ENCODE measurements at regions not wholly inside any gene's neighbourhood (a gene's known extent, or its start where the extent isn't known, plus 50 kb on each side); places are given as distances from the start of the nearest gene placed in this dataset.

DNA sequence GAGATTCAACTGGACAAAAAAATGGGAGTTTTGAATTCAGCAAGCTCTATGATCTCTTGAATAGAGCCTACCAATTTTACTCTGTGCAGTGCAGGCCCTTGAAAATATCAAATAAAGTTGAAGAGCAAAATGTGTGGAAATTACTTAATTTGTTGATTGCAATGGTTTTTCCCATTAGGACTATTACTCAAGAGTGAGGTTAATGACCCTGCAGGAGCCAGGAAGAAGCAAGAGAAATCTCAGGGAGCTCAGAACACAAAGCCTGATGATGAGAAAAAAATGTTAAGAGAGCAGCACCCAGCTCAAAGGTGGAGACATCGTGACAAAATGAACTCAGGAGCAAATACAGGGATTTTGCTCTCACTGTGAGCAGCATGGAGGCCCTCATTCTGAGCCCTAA lies 337.6 kb upstream of the TRIB2 start:
- DNase-seq (ENCODE audit: low read depth in 3 of 3, low spot score in 2 of 3), result no peak

DNA sequence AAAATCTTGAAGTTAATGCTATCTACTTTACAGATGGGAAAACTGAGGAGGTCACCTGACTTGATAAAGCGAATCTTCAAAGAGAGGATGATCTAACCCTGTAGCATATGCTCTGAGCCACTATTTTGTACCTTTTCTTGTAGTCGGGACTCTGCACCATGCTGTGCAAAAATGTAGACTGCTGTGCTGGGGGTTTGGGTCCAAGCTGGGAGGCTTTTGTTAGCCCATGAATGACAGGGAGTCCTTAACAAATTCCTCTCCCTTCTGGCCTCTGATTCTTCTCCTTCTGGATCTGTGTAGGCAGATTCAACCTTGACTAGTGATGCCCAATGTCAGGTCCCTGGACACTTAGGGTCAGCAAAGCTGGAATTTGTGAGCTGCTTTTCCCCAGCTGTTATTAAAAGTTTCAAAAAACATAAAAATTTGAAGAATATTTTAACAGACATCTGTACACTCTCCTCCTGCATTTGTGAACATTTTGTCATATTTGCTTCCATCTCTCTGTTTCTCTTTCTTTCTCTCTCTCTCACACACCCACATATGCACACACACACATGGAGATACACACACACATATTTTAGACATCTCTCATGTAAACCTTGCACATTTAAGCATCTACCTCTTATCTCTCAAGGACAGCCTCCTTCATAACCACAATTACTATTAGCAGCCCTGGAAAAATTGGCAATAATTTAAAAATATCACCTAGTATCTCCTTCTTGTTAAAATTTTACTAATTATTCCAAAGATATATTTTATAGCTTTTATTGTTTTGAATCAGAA lies 335.0 kb upstream of the TRIB2 start:
- no peak for DNase-seq (ENCODE audit: low read depth in 3 of 3, low spot score in 2 of 3)

DNA sequence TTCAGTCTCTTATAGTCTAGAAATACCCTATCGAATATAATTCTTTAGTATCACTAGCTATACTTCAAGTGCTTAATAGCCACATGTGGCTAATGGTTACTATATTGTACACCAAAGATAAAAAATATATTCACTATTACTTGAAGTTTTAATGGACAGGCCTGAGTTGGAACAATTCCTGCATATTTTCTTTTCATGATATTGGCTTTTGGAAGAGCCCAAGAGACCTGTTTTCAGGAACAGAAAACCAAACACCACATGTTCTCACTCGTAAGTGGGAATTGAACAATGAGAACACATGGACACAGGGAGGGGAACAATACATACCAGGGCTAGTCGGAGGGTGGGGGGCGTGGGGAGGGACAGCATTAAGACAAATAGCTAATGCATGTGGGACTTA lies 334.4 kb upstream of the TRIB2 start:
- no peak for DNase-seq (ENCODE audit: low read depth in 3 of 3, low spot score in 2 of 3)

DNA sequence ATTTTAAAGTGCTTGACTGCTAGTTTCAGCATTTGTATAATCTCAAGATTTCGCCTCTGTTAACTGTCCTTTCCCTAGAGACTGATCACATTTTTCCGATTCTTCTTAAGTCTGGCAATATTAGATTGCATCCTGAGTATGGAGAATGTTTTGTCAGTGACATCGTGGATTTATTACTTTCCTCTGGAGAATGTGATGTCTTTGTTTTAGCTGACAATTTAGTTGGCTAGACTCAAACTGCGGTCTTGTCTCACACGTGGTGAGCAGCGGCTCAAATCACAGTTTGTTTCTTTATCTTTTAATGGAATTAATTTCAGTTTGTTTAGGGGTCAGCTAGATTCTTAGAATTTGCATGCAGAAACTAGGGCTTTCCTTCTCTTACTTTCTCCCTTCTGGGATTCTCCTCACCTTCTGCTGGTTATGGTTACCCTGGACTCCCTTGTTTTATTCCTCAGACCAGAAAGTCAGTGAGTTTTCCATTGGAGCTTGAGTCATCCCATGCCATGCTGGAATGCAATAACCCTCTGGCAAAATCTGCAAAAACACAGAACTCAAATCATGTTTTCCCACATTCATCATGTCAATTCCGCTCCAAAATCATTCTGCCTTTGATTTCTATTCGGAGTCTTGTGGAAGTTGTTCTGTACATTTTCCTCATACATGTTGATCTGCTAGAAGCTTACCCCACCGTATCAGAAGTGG lies 327.2 kb upstream of the TRIB2 start:
- no peak for DNase-seq (ENCODE audit: low read depth in 3 of 3, low spot score in 2 of 3)

DNA sequence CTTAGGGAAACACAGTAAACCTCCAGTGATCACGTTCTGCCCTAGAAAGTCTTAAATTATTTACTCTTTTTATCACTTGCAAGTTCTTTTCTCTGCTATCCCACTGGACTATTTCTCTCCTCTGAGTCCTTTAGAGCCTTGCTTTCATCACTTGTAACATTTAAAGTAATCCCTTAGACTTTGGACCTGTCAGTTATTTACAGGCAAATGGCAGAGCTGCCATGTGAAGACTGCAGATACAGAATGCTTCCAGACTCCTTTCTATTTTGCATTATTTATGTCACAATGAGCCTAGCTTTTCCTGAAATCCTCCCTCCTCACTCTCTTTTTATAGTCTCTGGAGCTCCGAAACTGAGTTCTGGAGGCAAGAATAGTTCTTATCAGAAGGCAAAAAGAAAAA lies 325.6 kb upstream of the TRIB2 start:
- no peak for DNase-seq (ENCODE audit: low read depth in 3 of 3, low spot score in 2 of 3)

DNA sequence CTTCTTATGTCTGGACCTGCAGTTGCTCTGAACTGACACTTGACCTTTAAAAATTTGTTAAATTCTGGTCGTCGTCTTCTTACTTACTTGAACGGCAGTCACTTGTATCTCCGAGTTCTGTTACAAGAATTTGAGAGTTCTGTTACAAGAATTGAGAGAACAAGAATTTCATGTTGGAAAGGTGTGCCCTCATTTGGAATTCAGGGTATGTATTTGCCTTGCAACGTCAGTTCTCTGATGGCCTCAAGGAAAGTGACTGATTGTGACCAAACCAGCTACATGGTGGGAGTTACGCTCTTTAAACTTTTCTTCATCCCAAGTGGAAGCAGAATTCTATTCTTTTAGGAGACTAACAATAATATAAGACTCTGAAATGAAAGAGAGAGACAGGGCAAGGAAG lies 320.0 kb upstream of the TRIB2 start:
- DNase-seq (ENCODE audit: low read depth in 3 of 3, low spot score in 2 of 3), result no peak

DNA sequence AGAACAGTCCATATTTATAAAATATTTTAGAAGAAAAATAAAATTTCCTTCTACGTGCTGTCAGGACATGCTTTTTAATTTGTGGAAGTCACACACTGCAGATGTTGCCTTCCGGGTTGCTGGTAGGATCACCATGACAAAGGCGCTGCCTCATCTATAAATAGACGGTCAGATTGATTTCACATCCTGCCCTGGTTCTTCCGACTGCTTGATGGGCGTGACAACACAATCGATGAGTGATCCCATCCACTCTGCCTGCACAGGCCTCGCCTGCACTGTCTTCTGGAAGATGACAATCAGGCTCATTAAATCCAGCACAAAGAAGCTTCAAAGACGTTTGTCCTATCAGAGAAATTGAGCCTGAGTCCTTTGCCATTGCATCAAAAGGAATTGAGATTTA lies 318.9 kb upstream of the TRIB2 start:
- DNase-seq (ENCODE audit: low read depth in 3 of 3, low spot score in 2 of 3), result no peak

DNA sequence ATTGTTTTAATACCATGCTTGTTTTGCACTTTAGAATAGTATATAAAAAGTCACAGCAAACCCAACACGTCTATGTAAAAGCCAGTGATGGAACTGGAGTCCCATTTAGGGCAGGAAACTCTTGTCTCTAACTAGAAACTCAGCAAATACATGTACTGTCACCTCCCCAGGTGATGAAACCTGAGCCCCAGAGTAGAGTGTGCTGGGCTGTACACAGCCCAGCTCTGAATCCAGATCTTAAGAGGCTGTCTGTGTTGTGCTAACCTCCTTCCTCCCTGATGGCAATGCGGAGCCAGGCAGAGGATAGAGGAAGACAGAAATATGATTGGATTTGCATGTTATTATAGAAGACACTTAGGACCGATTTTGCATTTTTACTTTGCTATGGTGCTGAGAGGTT lies 317.5 kb upstream of the TRIB2 start:
- no peak for DNase-seq (ENCODE audit: low read depth in 3 of 3, low spot score in 2 of 3)

DNA sequence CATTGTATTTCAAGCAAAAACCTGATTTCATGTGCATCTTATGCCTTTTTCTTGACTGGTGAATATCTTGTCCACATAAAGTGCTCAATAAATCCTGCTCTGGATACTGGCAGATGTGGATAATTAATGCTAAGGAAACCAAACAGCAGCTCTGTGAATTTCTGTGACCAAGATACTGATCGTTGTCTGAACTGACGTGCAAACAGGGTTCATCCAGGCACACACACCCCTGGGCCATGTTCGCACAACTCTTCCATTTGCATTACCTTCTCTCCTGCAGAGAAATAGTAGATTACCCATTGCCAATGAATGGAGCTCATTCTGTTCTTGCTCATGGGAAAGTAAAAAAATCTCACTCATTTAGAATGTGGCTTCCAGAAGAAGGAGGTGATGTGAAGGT lies 316.2 kb upstream of the TRIB2 start:
- DNase-seq (ENCODE audit: low read depth in 3 of 3, low spot score in 2 of 3), result no peak

DNA sequence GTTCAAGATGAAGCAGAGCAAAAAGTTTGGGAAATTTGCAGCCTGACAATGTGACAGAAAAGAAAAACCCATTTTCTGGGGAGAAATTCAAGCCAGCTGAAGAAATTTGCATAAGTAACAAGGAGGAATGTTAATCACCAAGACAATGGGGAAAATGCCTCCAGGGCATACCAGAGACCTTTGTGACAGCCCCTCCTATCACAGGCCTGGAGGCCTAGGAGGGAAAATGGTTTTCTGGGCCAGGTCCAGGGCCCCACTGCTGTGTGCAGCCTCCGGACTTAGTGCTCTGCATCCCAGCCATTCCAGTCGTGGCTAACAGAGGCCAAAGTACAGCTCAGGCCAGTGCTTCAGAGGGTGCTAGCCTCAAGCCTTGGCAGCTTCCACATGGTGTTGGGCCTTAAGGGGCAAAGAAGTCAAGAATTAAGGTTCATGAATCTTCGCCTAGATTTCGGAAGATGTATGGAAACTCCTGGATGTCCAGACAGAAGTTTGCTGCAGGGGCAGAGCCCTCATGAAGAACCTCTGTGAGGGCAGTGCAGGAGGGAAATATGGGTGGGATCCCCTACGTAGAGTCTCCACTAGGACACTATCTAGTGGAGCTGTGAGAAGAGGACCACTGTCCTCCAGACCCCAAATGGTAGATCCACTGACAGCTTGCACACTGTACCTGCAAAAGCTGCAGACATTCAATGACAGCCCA lies 314.1 kb upstream of the TRIB2 start:
- DNase-seq (ENCODE audit: low read depth in 3 of 3, low spot score in 2 of 3), result no peak

DNA sequence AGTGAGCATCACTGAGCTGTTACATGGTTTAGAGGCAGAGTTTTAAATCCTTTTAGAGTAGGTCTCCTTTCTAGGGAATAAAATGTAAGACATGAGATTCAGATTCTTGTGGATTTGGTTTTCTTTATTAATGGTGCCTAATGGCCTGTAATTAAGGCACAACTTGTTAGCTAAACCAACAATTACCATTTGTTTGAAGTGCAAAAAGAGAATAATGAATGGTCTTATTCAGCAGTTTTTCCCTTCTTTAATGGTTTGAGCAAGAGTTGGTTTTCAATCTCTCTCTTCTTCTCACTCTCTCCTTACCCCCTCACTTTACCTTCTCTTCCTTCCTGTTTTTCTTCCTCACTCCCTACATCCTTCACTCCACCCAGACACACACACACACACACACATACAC lies 312.2 kb upstream of the TRIB2 start:
- no peak for DNase-seq (ENCODE audit: low read depth in 3 of 3, low spot score in 2 of 3)

DNA sequence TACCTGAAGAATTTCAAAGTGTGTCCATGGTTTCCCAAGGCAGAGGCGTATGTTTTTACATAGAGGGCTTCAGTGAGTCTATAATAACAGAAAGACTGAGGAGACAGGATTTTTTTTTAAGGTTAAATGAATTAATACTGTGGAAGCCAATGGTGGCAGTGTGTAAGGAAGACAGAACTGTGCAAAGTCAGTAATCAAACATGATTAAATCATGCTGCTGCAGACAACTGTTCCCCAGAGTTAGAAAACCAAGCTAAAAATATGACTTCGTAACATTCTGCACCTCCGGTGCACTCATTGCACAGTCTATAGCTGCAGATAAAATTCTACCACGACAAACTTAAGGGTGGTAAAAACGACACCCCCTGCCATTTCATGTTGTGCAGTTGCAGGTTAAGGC lies 309.6 kb upstream of the TRIB2 start:
- DNase-seq (ENCODE audit: low read depth in 3 of 3, low spot score in 2 of 3), result no peak

DNA sequence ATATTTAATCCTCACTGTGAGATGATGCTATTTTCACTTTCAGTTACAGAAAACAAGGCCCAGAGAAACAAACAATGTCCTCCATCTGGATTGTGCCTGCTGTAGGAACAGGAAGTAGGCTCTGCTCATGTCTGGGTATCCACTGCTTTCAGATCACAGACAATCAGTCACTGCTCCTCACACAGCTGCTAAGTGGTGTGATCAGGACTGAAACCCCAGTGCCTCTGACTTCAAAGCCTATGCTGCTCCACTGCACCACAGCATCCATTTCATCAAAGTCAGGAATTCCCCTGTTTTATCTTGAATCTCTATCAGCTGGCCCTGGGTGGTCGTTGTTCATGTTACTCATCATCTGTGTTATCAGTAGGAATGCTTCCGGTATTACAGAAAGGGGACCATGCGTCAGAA lies 303.8 kb upstream of the TRIB2 start:
- no peak for DNase-seq (ENCODE audit: low read depth in 3 of 3, low spot score in 2 of 3)

DNA sequence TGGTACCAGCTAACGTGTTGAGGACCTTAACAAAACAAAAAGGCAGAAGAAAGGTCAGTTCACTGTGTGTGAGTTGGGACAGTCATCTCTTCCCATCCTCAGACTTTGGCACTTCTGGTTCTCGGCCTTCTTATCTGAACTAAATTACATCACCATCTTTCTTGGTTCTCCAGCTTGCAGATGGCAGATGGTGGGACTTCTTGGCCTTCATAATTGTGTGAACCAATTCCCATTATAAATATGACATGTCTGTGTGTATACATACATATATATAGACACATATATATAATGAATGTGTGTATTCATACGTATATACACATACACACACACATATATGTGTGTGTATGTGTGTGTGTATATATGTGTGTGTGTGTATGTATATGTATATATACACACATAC lies 301.2 kb upstream of the TRIB2 start:
- DNase-seq (ENCODE audit: low read depth in 3 of 3, low spot score in 2 of 3), result no peak

DNA sequence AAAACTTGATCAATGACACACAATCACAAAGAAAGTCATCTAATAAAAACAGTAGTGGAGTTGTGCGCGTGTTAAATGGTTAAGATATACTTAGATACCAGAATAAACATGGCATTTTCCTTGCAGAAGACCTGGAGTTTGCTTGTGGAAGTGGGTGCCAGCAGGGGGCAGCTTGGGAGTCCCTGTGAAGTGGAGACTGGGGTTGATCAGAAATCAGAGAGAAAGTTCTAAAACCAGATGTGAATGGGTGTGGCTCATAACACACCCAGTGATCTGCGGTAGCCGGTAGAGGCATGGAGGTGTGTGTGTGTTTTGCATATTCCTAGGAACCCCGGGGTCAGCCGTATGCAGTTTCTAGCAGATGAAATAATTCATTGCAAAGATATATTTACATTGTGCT lies 300.1 kb upstream of the TRIB2 start:
- no peak for DNase-seq (ENCODE audit: low read depth in 3 of 3, low spot score in 2 of 3)

DNA sequence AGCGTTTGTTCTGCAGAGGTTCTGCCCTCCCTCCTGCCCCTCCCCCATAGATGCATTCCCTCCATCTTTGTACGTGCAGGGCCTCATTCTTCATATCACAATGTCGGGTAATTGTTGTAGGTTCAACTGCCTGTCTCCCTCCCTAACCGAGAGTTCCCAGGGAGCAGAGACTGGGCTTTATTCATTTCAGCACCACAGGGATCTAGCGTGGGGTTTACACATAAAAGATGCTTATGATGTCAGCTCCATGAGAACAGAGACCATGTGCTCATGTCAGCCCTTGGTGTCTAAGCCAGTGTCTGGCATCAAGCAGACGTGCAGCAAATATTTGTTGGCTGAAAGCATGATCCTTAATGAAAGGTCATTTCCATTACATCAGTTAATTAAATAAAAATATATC lies 298.9 kb upstream of the TRIB2 start:
- DNase-seq (ENCODE audit: low read depth in 3 of 3, low spot score in 2 of 3), result no peak

DNA sequence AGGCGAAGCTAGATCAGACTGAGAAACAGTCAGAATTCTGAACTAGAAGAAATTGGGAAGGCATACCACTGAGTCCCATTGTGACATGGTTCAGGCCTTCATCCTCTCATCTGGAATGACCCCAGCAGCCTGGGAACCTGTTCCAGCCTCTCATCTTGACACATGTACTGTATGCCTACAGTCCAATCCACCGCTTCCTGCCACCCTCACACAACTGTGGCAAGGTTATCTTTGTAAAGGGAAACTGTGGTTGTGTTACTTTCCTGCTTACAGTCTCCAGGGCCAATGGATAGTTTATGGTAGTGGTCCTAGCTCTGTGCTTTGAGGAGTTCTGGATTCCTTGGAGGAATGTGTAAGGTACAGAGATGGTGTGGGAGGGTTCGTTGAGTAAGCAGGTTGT lies 296.9 kb upstream of the TRIB2 start:
- no peak for DNase-seq (ENCODE audit: low read depth in 3 of 3, low spot score in 2 of 3)

DNA sequence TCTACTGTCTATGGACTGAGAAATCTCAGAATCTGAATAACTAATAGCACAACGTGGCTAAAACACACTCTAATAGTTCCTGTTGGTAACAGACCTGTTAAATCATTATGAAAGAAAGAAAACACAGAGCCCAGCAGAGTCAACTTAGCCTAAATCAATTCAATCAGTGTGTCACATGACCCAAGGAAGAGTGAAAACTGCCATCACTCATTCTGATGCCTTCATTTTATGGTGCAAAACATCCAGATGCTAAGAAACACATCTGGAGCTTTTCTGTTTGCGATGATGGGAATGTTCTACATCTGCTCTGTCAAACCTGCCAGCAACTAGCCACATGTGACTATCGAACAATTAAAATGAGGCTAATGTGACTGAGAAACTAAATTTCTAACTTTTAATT lies 295.7 kb upstream of the TRIB2 start:
- no peak for DNase-seq (ENCODE audit: low read depth in 3 of 3, low spot score in 2 of 3)

DNA sequence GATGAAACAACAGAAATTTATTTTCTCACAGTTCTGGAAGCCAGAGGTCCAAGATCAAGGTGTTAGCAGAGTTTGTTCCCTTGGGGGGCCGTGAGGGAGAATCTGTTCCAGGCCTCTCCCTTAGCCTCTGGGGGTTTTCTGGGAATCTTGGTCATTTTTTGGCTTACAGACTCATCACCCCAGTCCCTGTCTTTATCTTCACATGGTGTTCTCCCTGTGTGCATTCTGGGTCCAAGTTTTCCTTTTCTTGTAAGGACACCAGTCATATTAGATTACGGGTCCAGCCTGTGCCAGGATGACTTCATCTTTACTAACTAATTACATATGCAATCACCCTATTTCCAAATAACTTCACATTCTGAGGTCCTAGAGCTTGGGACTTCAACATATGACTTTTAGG lies 292.5 kb upstream of the TRIB2 start:
- no peak for DNase-seq (ENCODE audit: low read depth in 3 of 3, low spot score in 2 of 3)

DNA sequence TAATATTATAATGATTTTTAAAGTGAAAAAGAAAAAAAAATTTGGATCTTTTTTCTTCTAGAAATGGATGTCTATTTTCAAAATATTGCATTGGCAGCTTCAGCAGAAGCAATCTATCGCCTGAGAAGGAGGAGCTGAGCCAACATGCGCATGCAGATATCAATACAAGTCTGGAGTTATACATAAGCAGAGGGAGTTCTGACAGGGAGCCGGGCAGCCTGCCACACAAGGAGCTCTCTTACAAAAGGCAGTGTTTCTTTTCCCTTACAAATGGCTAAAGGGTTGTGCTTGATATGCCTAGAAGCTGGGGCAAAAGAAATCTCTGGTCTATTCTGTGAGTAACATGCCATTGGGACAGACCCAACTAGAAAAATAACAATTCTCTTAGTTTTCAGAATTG lies 291.9 kb upstream of the TRIB2 start:
- DNase-seq (ENCODE audit: low read depth in 3 of 3, low spot score in 2 of 3), result no peak

DNA sequence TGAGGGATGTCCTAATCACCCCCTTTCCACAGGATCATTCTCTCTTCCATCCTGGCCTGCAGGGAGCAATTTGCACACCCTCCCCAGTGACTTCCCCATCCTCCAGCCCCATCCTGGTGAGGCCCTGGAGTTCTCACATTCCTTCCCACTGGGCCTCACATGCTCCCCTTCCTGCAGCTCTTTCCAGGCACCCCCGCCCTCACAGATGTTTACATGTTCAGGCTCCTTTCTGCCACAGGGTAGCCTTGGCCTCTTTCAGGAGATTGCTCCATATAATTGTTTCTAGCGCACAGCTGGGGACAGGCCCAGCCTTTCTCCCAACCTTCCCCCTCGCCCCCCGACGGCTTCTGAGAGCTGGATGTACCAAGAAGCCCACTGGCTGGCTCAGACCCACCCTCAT lies 288.4 kb upstream of the TRIB2 start:
- no peak for DNase-seq (ENCODE audit: low read depth in 3 of 3, low spot score in 2 of 3)

DNA sequence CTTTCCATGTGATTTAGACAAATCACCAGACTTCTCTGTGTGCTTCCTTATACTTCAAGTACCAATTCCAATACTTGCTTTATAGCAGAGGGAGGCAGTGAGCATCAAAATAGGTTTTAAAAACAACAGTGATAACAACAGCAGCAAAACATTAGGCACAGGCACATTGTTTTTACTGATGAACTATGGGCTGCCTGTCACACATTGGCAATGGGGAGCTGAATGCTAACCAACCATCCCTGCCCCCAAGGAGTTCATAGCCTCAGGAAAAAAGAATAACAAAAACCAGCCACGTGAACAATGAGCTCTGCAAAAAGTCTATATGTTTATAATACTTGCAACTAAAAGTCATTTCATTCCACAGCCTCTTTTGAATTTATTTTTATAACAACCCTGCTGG lies 287.9 kb upstream of the TRIB2 start:
- no peak for DNase-seq (ENCODE audit: low read depth in 3 of 3, low spot score in 2 of 3)

Measured in right renal cortex interstitium (tissue), 3 donors.